ENCODE measurements at regions not wholly inside any gene's neighbourhood (a gene's known extent, or its start where the extent isn't known, plus 50 kb on each side); places are given as distances from the start of the nearest gene placed in this dataset.
A peak's percentile ranks its signal among the peaks of the same experiment; 100 is the strongest.

DNA sequence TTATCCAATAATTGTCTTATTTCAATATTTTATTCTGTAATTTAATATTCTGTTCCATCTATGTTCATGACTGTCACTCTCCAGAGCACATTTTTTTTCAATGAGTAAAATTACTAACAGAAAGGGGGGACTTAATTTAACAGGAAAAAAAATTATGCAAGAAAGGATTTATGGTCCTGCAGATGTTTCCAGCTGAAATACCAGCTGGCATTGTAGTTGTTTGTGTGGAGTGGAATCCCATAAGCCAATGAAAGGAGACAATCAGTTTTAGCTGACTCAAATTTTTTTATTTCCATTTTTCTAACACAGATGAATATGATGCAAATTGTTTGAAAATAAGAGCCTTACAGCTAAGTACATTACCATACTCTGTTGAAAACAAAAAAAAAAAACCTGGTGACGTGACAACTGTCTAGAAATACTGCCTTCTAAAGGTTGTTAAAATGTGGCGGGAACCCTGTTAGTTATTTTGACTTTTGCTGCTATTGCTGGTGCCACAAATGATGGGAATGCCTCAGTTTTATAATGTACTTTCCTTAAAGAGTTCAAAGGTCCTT is 389.1 kb downstream of the ETS1 start:
- Histone ChIP-seq H3K27ac (no peak overlapping the region), H3K36me3 (no peaks in the 10 kb centered on the region), H3K9me3 (no peaks in the 10 kb centered on the region), H3K4me1 (no peaks in the 10 kb centered on the region), H3K27me3 (no peaks in the 10 kb centered on the region), H3K4me3 (no peak overlapping the region)
- DNase-seq = no peak
- no peak for TF ChIP-seq POLR2A (IDR thresholded peaks at IDR 0.05)
- TF ChIP-seq, protein P1, sequence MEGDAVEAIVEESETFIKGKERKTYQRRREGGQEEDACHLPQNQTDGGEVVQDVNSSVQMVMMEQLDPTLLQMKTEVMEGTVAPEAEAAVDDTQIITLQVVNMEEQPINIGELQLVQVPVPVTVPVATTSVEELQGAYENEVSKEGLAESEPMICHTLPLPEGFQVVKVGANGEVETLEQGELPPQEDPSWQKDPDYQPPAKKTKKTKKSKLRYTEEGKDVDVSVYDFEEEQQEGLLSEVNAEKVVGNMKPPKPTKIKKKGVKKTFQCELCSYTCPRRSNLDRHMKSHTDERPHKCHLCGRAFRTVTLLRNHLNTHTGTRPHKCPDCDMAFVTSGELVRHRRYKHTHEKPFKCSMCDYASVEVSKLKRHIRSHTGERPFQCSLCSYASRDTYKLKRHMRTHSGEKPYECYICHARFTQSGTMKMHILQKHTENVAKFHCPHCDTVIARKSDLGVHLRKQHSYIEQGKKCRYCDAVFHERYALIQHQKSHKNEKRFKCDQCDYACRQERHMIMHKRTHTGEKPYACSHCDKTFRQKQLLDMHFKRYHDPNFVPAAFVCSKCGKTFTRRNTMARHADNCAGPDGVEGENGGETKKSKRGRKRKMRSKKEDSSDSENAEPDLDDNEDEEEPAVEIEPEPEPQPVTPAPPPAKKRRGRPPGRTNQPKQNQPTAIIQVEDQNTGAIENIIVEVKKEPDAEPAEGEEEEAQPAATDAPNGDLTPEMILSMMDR (IDR thresholded peaks at IDR 0.05) = no peak
- intact Hi-C loops (cut with DNase I; ENCODE audit: low total_unique reads) = no loop called here

DNA sequence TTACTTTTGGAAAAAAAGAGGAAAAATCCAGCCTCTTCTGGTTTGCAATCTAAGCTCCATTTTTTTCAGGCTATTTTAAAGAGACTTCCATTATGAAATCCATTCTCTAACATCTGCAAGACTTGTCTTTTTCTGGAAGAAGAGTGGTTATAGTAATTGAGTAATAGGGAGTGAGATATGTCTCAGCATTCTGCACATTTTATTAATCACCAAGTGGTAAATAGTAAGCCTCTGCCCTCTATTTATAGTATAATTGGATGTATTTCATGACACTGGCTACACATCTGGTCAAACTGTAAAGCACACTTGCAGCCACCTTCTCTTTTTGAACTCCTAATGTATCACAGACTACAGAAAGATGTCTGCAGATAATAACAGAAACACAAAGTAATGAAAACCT is 391.1 kb downstream of the ETS1 start:
- Histone ChIP-seq H3K36me3 (no peaks in the 10 kb centered on the region), H3K27me3 (no peaks in the 10 kb centered on the region), H3K4me1 (no peaks in the 10 kb centered on the region), H3K27ac (no peak overlapping the region), H3K9me3 (no peaks in the 10 kb centered on the region), H3K4me3 (no peak overlapping the region)
- TF ChIP-seq POLR2A (IDR thresholded peaks at IDR 0.05) = no peak
- TF ChIP-seq, protein P1 (IDR thresholded peaks at IDR 0.05) = no peak
- no peak for DNase-seq
- intact Hi-C loops (cut with DNase I; ENCODE audit: low total_unique reads) = no loop called here

DNA sequence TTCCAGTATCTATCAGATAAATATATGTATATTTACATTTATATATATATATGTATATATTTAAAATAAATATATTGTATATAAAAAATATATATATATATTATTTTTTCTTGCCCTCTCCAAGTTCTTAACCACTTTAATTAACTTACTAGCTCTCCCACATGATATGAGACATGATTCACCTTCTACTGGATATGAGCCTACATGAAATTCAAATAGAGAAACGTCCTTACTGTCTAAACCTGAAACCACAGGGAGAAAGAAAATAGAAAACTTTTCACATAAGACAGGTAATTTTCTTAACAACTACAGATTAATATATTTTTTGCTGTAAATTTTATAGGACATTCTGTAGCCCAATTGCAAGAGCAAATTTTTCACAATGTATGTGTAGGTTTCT is 391.6 kb downstream of the ETS1 start:
- TF ChIP-seq, protein P1 (IDR thresholded peaks at IDR 0.05) = no peak
- no peak for TF ChIP-seq POLR2A (IDR thresholded peaks at IDR 0.05)
- Histone ChIP-seq H3K9me3 (no peaks in the 10 kb centered on the region), H3K36me3 (no peaks in the 10 kb centered on the region), H3K27ac (no peak overlapping the region), H3K4me1 (no peaks in the 10 kb centered on the region), H3K4me3 (no peak overlapping the region), H3K27me3 (no peaks in the 10 kb centered on the region)
- intact Hi-C loops (cut with DNase I; ENCODE audit: low total_unique reads) = no loop called here
- DNase-seq = no peak

DNA sequence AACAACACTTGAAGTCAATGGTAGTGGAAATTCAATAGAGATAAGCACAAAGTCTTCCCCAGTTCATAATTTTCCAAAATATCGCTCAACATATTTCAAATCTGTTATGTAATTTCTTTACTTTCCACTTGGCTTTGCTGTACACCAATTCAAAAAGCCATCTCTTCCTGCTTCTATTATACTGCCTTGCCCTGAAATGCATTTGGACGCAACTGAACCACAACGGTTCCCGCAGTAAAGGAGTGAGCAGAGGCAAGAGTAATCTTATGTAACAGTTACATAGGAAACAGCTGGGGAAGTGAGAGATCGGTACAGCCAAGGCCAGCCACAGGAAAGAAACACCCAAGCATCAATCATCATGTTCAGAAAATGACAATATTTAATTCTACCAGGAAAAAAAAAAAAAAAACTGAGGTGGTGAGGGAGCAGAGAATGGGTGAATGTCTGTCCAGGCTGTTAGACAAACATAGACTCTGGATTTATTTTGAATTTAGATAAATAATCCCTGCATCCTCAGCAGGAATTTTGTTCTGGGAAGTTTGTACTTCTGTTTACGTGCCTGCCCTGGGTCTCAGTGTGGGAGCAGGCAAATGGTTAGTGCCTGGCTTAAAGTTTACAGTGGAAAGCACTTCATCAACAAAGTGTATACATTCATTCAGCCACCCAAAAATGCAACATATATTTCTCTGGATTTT is 392.2 kb downstream of the ETS1 start:
- Histone ChIP-seq H3K36me3 (no peaks in the 10 kb centered on the region), H3K9me3 (no peaks in the 10 kb centered on the region), H3K27ac (peak overlapping the region in 1 of 2 donors; percentile 15), H3K4me3 (no peak overlapping the region), H3K27me3 (no peaks in the 10 kb centered on the region), H3K4me1 (no peaks in the 10 kb centered on the region)
- DNase-seq = no peak
- intact Hi-C loops (cut with DNase I; ENCODE audit: low total_unique reads) = no loop called here
- TF ChIP-seq, protein P1 (IDR thresholded peaks at IDR 0.05) = no peak
- TF ChIP-seq POLR2A (IDR thresholded peaks at IDR 0.05) = no peak

DNA sequence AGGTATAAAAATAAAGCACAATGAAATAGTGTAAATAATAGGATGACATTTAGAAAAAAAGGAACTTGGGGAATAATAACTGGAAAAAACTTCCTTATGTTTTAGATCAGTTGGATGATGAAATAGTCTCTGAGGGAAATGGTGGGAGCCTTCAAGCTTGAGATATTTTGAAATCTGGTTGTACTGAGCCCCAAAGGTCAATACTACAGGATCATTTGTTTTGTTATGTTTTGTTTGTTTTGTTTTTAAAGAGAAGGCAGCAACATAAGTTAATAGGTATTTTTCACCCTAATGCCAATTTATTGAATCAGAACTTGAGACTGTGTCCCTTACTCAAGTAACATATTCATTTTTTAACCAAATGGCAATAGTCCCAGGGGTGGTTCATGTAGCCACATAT is 393.1 kb downstream of the ETS1 start:
- TF ChIP-seq POLR2A (IDR thresholded peaks at IDR 0.05) = no peak
- TF ChIP-seq, protein P1 (IDR thresholded peaks at IDR 0.05) = no peak
- H3K36me3 ChIP-seq = no peaks in the 10 kb centered on the region
- intact Hi-C loops (cut with DNase I; ENCODE audit: low total_unique reads) = no loop called here
- DNase-seq = no peak
- no peak overlapping the region for H3K27ac ChIP-seq
- no peak overlapping the region for H3K4me3 ChIP-seq
- H3K27me3 ChIP-seq = no peaks in the 10 kb centered on the region
- no peaks in the 10 kb centered on the region for H3K4me1 ChIP-seq
- H3K9me3 ChIP-seq = no peaks in the 10 kb centered on the region

Data from uterus (tissue), 3 donors.